Upper lobe of left lung (tissue), 4 donors: ENCODE measurements at regions not wholly inside any gene's neighbourhood (a gene's known extent, or its start where the extent isn't known, plus 50 kb on each side); places are given as distances from the start of the nearest gene placed in this dataset.

Experiments used
- EP300 ChIP-seq, 4 donors: sonication (generic); formaldehyde crosslinking; IDR thresholded peaks; one replicate each; pipeline ENCODE4 v1.5.1; 2017; ENCODE audit warnings: antibody characterized with exemption in 4 of 4, control low read depth in 2 of 4
- POLR2A ChIP-seq, 4 donors: fragments of 450-650 bp; IDR thresholded peaks; one replicate each; pipeline ENCODE4 v1.5.1; 2016 to 2017; ENCODE audit warnings: antibody characterized with exemption in 4 of 4, mild to moderate bottlenecking in 2 of 4
- POLR2AphosphoS5 ChIP-seq, 2 donors: sonication (generic); formaldehyde crosslinking; IDR thresholded peaks; one replicate each; pipeline ENCODE4 v1.5.1; 2017; ENCODE audit warnings: antibody characterized with exemption in 2 of 2
- TF ChIP-seq, protein P1 (sequence below), 6 experiments: fragments of 450-650 bp in 4 of 6; fragments of 200-600 bp in 2 of 6; sonication (generic) in 2 of 6; IDR thresholded peaks; one replicate each; pipeline ENCODE4 v1.5.1; 2016 to 2019; ENCODE audit warnings: antibody characterized with exemption in 6 of 6

DNA sequence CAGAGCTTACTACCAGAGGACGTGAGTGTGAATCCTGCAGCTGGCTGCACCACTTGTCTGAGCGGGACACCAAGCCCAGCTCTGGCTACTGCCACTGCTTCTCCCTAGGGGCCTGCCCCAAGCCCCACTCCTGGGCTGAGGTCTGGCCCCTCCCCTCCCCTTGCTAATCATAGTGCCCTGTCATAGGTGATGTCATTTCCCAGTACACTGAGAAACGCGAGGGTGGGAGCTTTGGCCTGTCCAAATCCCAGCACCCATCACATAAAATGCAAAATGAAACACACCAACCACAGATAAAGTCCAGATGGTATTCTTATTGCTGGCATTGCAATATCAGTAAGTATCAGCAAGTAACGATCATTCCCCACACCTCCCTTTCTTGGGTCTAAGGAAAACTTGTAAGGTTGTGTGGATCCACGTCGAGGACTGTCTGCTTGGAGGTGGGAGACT lies 77.7 kb downstream of the TOMM20 start:
- TF ChIP-seq POLR2A (IDR thresholded peaks at IDR 0.05) (no peak), EP300 (IDR thresholded peaks at IDR 0.05) (peak in 1 of 4 donors; percentile 22), POLR2AphosphoS5 (IDR thresholded peaks at IDR 0.05) (peak in 1 of 2 donors; percentile 19)
- TF ChIP-seq, protein P1, sequence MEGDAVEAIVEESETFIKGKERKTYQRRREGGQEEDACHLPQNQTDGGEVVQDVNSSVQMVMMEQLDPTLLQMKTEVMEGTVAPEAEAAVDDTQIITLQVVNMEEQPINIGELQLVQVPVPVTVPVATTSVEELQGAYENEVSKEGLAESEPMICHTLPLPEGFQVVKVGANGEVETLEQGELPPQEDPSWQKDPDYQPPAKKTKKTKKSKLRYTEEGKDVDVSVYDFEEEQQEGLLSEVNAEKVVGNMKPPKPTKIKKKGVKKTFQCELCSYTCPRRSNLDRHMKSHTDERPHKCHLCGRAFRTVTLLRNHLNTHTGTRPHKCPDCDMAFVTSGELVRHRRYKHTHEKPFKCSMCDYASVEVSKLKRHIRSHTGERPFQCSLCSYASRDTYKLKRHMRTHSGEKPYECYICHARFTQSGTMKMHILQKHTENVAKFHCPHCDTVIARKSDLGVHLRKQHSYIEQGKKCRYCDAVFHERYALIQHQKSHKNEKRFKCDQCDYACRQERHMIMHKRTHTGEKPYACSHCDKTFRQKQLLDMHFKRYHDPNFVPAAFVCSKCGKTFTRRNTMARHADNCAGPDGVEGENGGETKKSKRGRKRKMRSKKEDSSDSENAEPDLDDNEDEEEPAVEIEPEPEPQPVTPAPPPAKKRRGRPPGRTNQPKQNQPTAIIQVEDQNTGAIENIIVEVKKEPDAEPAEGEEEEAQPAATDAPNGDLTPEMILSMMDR (IDR thresholded peaks at IDR 0.05), result no peak
